ENCODE measurements at regions not wholly inside any gene's neighbourhood (a gene's known extent, or its start where the extent isn't known, plus 50 kb on each side); places are given as distances from the start of the nearest gene placed in this dataset.
"Not testable (repeated sequence)": the region's sequence is repeated elsewhere in the genome, so short reads cannot be mapped to it uniquely, and the experiment has no call there.

GRCh38 chr15:69602921-69603320 is 150.3 kb downstream of the RPLP1 start:
- no peak for DNase-seq (ENCODE audit: low read depth)

GRCh38 chr15:69603369-69604071 is 150.9 kb downstream of the RPLP1 start:
- no peak for DNase-seq (ENCODE audit: low read depth)

GRCh38 chr15:69604072-69604411 is 151.4 kb downstream of the RPLP1 start:
- no peak for DNase-seq (ENCODE audit: low read depth)

GRCh38 chr15:69606144-69606543 is 153.5 kb downstream of the RPLP1 start:
- no peak for DNase-seq (ENCODE audit: low read depth)

GRCh38 chr15:69606921-69607500 is 154.4 kb downstream of the RPLP1 start:
- no peak for DNase-seq (ENCODE audit: low read depth)

- no peak for DNase-seq (ENCODE audit: low read depth)
These were observed 156.0 kb downstream of the RPLP1 start for GRCh38 chr15:69608661-69609060.

- peak; percentile 45 for DNase-seq (ENCODE audit: low read depth)
These were observed 156.6 kb downstream of the RPLP1 start for GRCh38 chr15:69609176-69609575.

- DNase-seq (ENCODE audit: low read depth), result no peak
These were observed 157.2 kb downstream of the RPLP1 start for GRCh38 chr15:69609776-69610175.

- no peak for DNase-seq (ENCODE audit: low read depth)
These were observed 157.7 kb downstream of the RPLP1 start for GRCh38 chr15:69610277-69610676.

- DNase-seq (ENCODE audit: low read depth), result no peak
These were observed 158.2 kb downstream of the RPLP1 start for GRCh38 chr15:69610858-69611257.

- no peak for DNase-seq (ENCODE audit: low read depth)
These were observed 159.5 kb downstream of the RPLP1 start for GRCh38 chr15:69612112-69612511.

- no peak for DNase-seq (ENCODE audit: low read depth)
These were observed 160.6 kb downstream of the RPLP1 start for GRCh38 chr15:69613182-69613581.

- no peak for DNase-seq (ENCODE audit: low read depth)
These were observed 161.4 kb downstream of the RPLP1 start for GRCh38 chr15:69613988-69614387.

GRCh38 chr15:69615736-69616135 is 163.1 kb downstream of the RPLP1 start:
- DNase-seq (ENCODE audit: low read depth), result no peak

GRCh38 chr15:69616558-69616957 is 163.9 kb downstream of the RPLP1 start:
- no peak for DNase-seq (ENCODE audit: low read depth)

- not testable (repeated sequence) for DNase-seq (ENCODE audit: low read depth)
These were observed 164.5 kb downstream of the RPLP1 start for GRCh38 chr15:69617144-69617543.

GRCh38 chr15:69623392-69624154 is 171.0 kb downstream of the RPLP1 start:
- DNase-seq (ENCODE audit: low read depth), result no peak

GRCh38 chr15:69624155-69624520 is 171.5 kb downstream of the RPLP1 start:
- DNase-seq (ENCODE audit: low read depth), result no peak

- DNase-seq (ENCODE audit: low read depth), result no peak
These were observed 172.2 kb downstream of the RPLP1 start for GRCh38 chr15:69624816-69625215.

- no peak for DNase-seq (ENCODE audit: low read depth)
These were observed 172.7 kb downstream of the RPLP1 start for GRCh38 chr15:69625328-69625727.

GRCh38 chr15:69626095-69627066 is 173.8 kb downstream of the RPLP1 start:
- DNase-seq (ENCODE audit: low read depth), result no peak

- no peak for DNase-seq (ENCODE audit: low read depth)
These were observed 175.0 kb downstream of the RPLP1 start for GRCh38 chr15:69627548-69628158.
